ENCODE measurements at regions not wholly inside any gene's neighbourhood (a gene's known extent, or its start where the extent isn't known, plus 50 kb on each side); places are given as distances from the start of the nearest gene placed in this dataset.

- Mint-ChIP-seq H3K27me3 (no peaks in the 10 kb centered on the region), H3K4me1 (ENCODE audit: low read depth) (no peaks in the 10 kb centered on the region), H3K9me3 (no peaks in the 10 kb centered on the region), H3K36me3 (ENCODE audit: low read depth) (no peaks in the 10 kb centered on the region), H3K27ac (no peak overlapping the region), H3K4me3 (no peak overlapping the region)
- ChIA-PET POLR2A (interaction anchor here (0.6 kb wide), 1 partner anchor 283 kb away, joined by 3 read pairs; no protein-coding TSS in a partner anchor), CTCF (interaction anchor here (0.7 kb wide), 1 partner anchor 9 kb away, joined by 4 read pairs; no protein-coding TSS in a partner anchor)
- TF ChIP-seq, protein P1, sequence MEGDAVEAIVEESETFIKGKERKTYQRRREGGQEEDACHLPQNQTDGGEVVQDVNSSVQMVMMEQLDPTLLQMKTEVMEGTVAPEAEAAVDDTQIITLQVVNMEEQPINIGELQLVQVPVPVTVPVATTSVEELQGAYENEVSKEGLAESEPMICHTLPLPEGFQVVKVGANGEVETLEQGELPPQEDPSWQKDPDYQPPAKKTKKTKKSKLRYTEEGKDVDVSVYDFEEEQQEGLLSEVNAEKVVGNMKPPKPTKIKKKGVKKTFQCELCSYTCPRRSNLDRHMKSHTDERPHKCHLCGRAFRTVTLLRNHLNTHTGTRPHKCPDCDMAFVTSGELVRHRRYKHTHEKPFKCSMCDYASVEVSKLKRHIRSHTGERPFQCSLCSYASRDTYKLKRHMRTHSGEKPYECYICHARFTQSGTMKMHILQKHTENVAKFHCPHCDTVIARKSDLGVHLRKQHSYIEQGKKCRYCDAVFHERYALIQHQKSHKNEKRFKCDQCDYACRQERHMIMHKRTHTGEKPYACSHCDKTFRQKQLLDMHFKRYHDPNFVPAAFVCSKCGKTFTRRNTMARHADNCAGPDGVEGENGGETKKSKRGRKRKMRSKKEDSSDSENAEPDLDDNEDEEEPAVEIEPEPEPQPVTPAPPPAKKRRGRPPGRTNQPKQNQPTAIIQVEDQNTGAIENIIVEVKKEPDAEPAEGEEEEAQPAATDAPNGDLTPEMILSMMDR (IDR thresholded peaks at IDR 0.05) = peak; percentile 66
- intact Hi-C loops (cut with micrococcal nuclease) = no loop called here
- no peak for ATAC-seq
- DNase-seq = no peak
Observed at GRCh38 chr9:101977614-101978210, 239.3 kb upstream of the GRIN3A start.

DNA sequence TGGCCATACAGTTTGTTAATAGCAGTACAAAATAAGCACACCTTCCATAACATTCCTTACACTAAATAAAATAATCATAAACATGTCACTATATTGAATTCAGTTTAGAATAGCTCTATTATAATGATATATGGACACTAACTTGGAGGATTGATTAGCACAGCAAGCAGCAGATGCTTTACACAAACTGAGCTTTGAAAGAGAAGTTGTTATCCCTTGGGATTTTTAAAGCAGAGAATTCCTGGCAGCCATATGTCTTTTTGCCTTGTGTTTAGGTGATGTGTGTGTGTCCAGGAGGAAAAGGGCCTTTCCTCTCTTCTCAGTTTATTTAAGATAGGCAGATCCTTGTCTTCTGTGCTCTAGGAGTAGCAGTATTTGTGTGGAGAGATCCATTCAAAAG is 232.2 kb upstream of the GRIN3A start:
- ChIA-PET CTCF (interaction anchor here (1.0 to 1.2 kb wide), 2 partner anchors 28 to 369 kb away, joined by 3 read pairs; no protein-coding TSS in a partner anchor), POLR2A (no interaction called here)
- Mint-ChIP-seq H3K36me3 (ENCODE audit: low read depth) (no peaks in the 10 kb centered on the region), H3K4me1 (ENCODE audit: low read depth) (no peaks in the 10 kb centered on the region), H3K9me3 (no peaks in the 10 kb centered on the region), H3K4me3 (no peak overlapping the region), H3K27ac (no peak overlapping the region), H3K27me3 (no peaks in the 10 kb centered on the region)
- intact Hi-C loops (cut with micrococcal nuclease) = no loop called here
- TF ChIP-seq, protein P1 (IDR thresholded peaks at IDR 0.05) = no peak
- ATAC-seq = no peak
- DNase-seq = no peak

DNA sequence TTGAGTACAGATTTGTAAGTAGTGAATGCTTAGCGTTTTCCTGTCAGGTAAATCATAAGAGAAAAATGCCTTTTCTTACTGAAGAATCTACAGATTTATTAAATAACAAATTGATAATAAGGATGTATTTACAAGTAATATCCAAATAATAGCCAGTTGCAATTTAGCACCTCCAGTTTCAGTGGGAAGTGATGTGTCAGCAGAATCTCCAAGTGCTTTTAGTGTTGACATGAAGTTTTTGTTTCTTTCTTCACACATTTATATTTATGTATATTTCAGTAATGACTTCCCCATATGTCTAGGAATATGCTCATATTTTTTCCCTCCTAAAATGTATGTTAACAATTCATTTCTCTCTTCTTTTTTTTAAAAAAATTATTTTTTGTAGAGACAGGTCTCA is 229.9 kb upstream of the GRIN3A start:
- H3K4me3 Mint-ChIP-seq = no peak overlapping the region
- no peak for ATAC-seq
- intact Hi-C loops (cut with micrococcal nuclease) = no loop called here
- ChIA-PET POLR2A (no interaction called here), CTCF (no interaction called here)
- no peaks in the 10 kb centered on the region for H3K4me1 Mint-ChIP-seq (ENCODE audit: low read depth)
- TF ChIP-seq, protein P1 (IDR thresholded peaks at IDR 0.05) = no peak
- DNase-seq = no peak
- no peaks in the 10 kb centered on the region for H3K27me3 Mint-ChIP-seq
- H3K27ac Mint-ChIP-seq = no peak overlapping the region
- no peaks in the 10 kb centered on the region for H3K36me3 Mint-ChIP-seq (ENCODE audit: low read depth)
- H3K9me3 Mint-ChIP-seq = no peaks in the 10 kb centered on the region

GRCh38 chr9:101966691-101967090 is 228.2 kb upstream of the GRIN3A start:
- intact Hi-C loops (cut with micrococcal nuclease) = no loop called here
- Mint-ChIP-seq H3K27me3 (no peaks in the 10 kb centered on the region), H3K36me3 (ENCODE audit: low read depth) (no peaks in the 10 kb centered on the region), H3K9me3 (no peaks in the 10 kb centered on the region), H3K4me3 (no peak overlapping the region), H3K27ac (no peak overlapping the region), H3K4me1 (ENCODE audit: low read depth) (no peaks in the 10 kb centered on the region)
- POLR2A ChIA-PET = no interaction called here
- CTCF ChIA-PET = interaction anchor here (1.8 kb wide), 1 partner anchor 13 kb away, joined by 5 read pairs; no protein-coding TSS in a partner anchor
- ATAC-seq = no peak
- no peak for DNase-seq
- TF ChIP-seq, protein P1 (IDR thresholded peaks at IDR 0.05) = no peak

DNA sequence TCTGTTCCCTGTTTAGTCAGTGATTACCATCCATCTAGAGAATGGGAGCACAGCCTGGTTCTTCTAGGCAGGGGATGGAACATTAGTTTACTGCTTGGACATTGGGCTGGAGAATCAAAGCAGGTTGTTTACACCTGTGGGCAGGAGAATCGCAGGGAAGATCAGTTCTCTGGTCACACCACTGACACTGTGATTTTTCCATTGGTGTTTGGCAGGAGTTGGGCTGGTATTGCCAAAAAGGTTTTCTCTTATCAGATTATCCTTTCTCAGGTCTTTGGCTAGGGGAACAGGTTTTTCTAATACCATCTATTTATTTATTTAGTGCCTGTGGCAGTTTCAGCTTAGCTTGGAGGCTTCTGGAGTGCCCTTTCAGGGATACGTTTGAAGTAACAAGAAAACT is 219.3 kb upstream of the GRIN3A start:
- Mint-ChIP-seq H3K27me3 (no peaks in the 10 kb centered on the region), H3K27ac (no peak overlapping the region), H3K36me3 (ENCODE audit: low read depth) (no peaks in the 10 kb centered on the region), H3K9me3 (no peaks in the 10 kb centered on the region), H3K4me3 (no peak overlapping the region), H3K4me1 (ENCODE audit: low read depth) (no peaks in the 10 kb centered on the region)
- ATAC-seq (no peak), DNase-seq (no peak)
- intact Hi-C loops (cut with micrococcal nuclease) = no loop called here
- CTCF ChIA-PET = no interaction called here
- POLR2A ChIA-PET = no interaction called here
- TF ChIP-seq, protein P1 (IDR thresholded peaks at IDR 0.05) = no peak

All from activated CD8-positive, alpha-beta T cell treated with anti-CD3 and anti-CD28 coated beads for 36 hours (primary cell).